A549 (cell line): ENCODE measurements at regions not wholly inside any gene's neighbourhood (a gene's known extent, or its start where the extent isn't known, plus 50 kb on each side); places are given as distances from the start of the nearest gene placed in this dataset.

ENCODE experiments used
- ATAC-seq, 2 experiments: fragments of 200-7000 bp in 1 of 2; fragments of >200 bp in 1 of 2; cut with Nextera tagmentation in 1 of 2; cut with Tn5 transposase in 1 of 2; 3 replicates each; pipeline versions ENCODE4 v1.8.0 to v1.9.1; 2018 to 2020; ENCODE audit warnings: mild to moderate bottlenecking in 1 of 2, moderate library complexity in 1 of 2
- CTCF ChIA-PET: fragments of 300-600 bp; sonication (Branson Sonifier 250); formaldehyde crosslinking; extraction: SDS; loops from one replicate; lab custom pipeline; 2021; ENCODE audit warnings: antibody characterized with exemption, inconsistent platforms; lab: Yijun Ruan, JAX
- POLR2A ChIA-PET: fragments of 350-600 bp; formaldehyde crosslinking; extraction: SDS; loops from one replicate; lab custom pipeline; 2021; ENCODE audit warnings: antibody characterized with exemption, inconsistent platforms; lab: Yijun Ruan, JAX
- DNase-seq, 2 experiments: peaks; one replicate each; pipeline versions ENCODE4 v3.0.0 to v3.0.0-alpha.2; 2011 to 2016; ENCODE audit warnings: low read depth in 1 of 2, low spot score in 1 of 2
- FAIRE-seq: peaks from 2 replicates; lab custom pipeline; 2011; peaks lifted over from hg19 to GRCh38; lab: Jason Lieb, UNC
- H3K27ac ChIP-seq, 2 experiments: fragments of >200 bp; sonication (Bioruptor Twin); formaldehyde crosslinking; 3 replicates each; pipeline ENCODE4 v1.5.1; 2016 to 2017
- H3K4me1 ChIP-seq: fragments of >200 bp; sonication (Bioruptor Twin); formaldehyde crosslinking; 3 replicates; pipeline ENCODE4 v1.6.1; 2016
- H3K4me2 ChIP-seq: fragments of >200 bp; sonication (Bioruptor Twin); formaldehyde crosslinking; 3 replicates; pipeline ENCODE4 v1.6.1; 2016
- H3K4me3 ChIP-seq: fragments of >200 bp; sonication (Bioruptor Twin); formaldehyde crosslinking; 3 replicates; pipeline ENCODE4 v1.5.1; 2016
- H3K9me3 ChIP-seq: fragments of >200 bp; sonication (Bioruptor Twin); formaldehyde crosslinking; 3 replicates; pipeline ENCODE4 v1.6.1; 2016
- BCL3 ChIP-seq: fragments of >200 bp; sonication (Bioruptor Twin); formaldehyde crosslinking; IDR thresholded peaks from 3 replicates; pipeline ENCODE4 v1.6.1; 2016
- EHMT2 ChIP-seq: fragments of 200-600 bp; sonication (generic); IDR thresholded peaks from 2 replicates; pipeline ENCODE4 v1.6.1; 2016; ENCODE audit warnings: antibody characterized with exemption, low read depth, mild to moderate bottlenecking, moderate library complexity
- FOSL2 ChIP-seq, 2 experiments: fragments of 450-650 bp in 1 of 2; fragments of >200 bp in 1 of 2; sonication (Bioruptor Twin) in 1 of 2; formaldehyde crosslinking; IDR thresholded peaks; 2 replicates each; pipeline versions ENCODE4 v1.5.0 to v1.6.1; 2016 to 2020; ENCODE audit warnings: mild to moderate bottlenecking in 1 of 2, moderate library complexity in 1 of 2
- FOXS1 ChIP-seq: fragments of 250-450 bp; sonication (Bioruptor Pico); IDR thresholded peaks from 2 replicates; pipeline ENCODE4 v1.5.0; 2020; ENCODE audit warnings: mild to moderate bottlenecking, moderate library complexity
- HES2 ChIP-seq: fragments of >200 bp; sonication (Bioruptor Twin); formaldehyde crosslinking; IDR thresholded peaks from 2 replicates; pipeline ENCODE4 v1.6.1; 2016
- HMGXB4 ChIP-seq: fragments of 250-450 bp; sonication (Bioruptor Pico); IDR thresholded peaks from 2 replicates; pipeline ENCODE4 v1.5.0; 2021; ENCODE audit warnings: mild to moderate bottlenecking, moderate library complexity, borderline replicate concordance
- HOXA7 ChIP-seq: fragments of 250-450 bp; sonication (Bioruptor Pico); IDR thresholded peaks from 2 replicates; pipeline ENCODE4 v1.5.0; 2020; ENCODE audit warnings: mild to moderate bottlenecking, moderate library complexity
- HOXB13 ChIP-seq: fragments of 250-450 bp; sonication (Bioruptor Pico); IDR thresholded peaks from 2 replicates; pipeline ENCODE4 v1.5.0; 2020; ENCODE audit warnings: low read depth, mild to moderate bottlenecking, moderate library complexity
- HOXB5 ChIP-seq: fragments of 250-450 bp; sonication (Bioruptor Pico); IDR thresholded peaks from 2 replicates; pipeline ENCODE4 v1.5.0; 2020; ENCODE audit warnings: mild to moderate bottlenecking, moderate library complexity
- MAFK ChIP-seq: fragments of 450-650 bp; IDR thresholded peaks from 2 replicates; pipeline ENCODE4 v1.6.1; 2014; ENCODE audit not compliant: partially characterized antibody
- MAX ChIP-seq: IDR thresholded peaks from 2 replicates; pipeline ENCODE4 v1.6.1; 2012
- NR3C1 ChIP-seq: fragments of >200 bp; sonication (Bioruptor Twin); formaldehyde crosslinking; IDR thresholded peaks from 3 replicates; pipeline ENCODE4 v1.6.1; 2017
- PHF8 ChIP-seq: fragments of 200-600 bp; sonication (generic); IDR thresholded peaks from 2 replicates; pipeline ENCODE4 v1.6.1; 2016; ENCODE audit warnings: low read depth, mild to moderate bottlenecking, antibody characterized with exemption, moderate library complexity, borderline replicate concordance
- RARB ChIP-seq: fragments of 250-450 bp; sonication (Bioruptor Pico); IDR thresholded peaks from 2 replicates; pipeline ENCODE4 v1.8.0; 2021; ENCODE audit warnings: mild to moderate bottlenecking, moderate library complexity
- REST ChIP-seq: fragments of 200-600 bp; sonication (generic); IDR thresholded peaks from 2 replicates; pipeline ENCODE4 v1.6.1; 2016; ENCODE audit warnings: antibody characterized with exemption, mild to moderate bottlenecking, moderate library complexity
- SREBF2 ChIP-seq: fragments of 450-650 bp; IDR thresholded peaks from 2 replicates; pipeline ENCODE4 v1.6.1; 2014; ENCODE audit warnings: mild to moderate bottlenecking, moderate library complexity
- USF2 ChIP-seq: fragments of 450-650 bp; IDR thresholded peaks from 2 replicates; pipeline ENCODE4 v1.6.1; 2014; ENCODE audit warnings: antibody characterized with exemption
- ZC3H11A ChIP-seq: fragments of 450-650 bp; IDR thresholded peaks from 2 replicates; pipeline ENCODE4 v1.6.1; 2014; ENCODE audit warnings: antibody characterized with exemption, mild to moderate bottlenecking
- ZFP36 ChIP-seq: fragments of 450-650 bp; IDR thresholded peaks from 2 replicates; pipeline ENCODE4 v1.6.1; 2014; ENCODE audit warnings: borderline replicate concordance; ENCODE audit not compliant: partially characterized antibody
- ZSCAN20 ChIP-seq: fragments of 250-450 bp; sonication (Bioruptor Pico); IDR thresholded peaks from 2 replicates; pipeline ENCODE4 v1.8.0; 2022; ENCODE audit warnings: mild to moderate bottlenecking, moderate library complexity
- WGBS: methylation state at CpG from one replicate; pipeline ENCODE4 v1.1.6; 2017; ENCODE audit errors: missing lambda C conversion rate; 5-methylcytosine and 5-hydroxymethylcytosine counted together

- TF ChIP-seq HOXB5 (CRISPR knock-in tag) = no peak
- no peak for TF ChIP-seq HES2
These were observed 216.1 kb downstream of the NPHP4 start (continued) for GRCh38 chr1:5776035-5776550.

- Histone ChIP-seq H3K4me2 (no peak overlapping the region), H3K4me3 (no peak overlapping the region), H3K4me1 (no peaks in the 10 kb centered on the region), H3K9me3 (no peaks in the 10 kb centered on the region), H3K27ac (no peak overlapping the region)
- no peak for DNase-seq
- ATAC-seq = no peak
- no peak for FAIRE-seq
- ChIA-PET CTCF (interaction anchor here (1.4 kb wide), 1 partner anchor 28 kb away, joined by 3 read pairs; no protein-coding TSS in a partner anchor), POLR2A (no interaction called here)
- TF ChIP-seq HOXB13 (no peak), REST (no peak), ZSCAN20 (CRISPR knock-in tag) (no peak), RARB (CRISPR knock-in tag) (no peak)
- WGBS = 63% methylated on average over 6 of the region's 6 CpGs
These were observed 218.2 kb downstream of the NPHP4 start for GRCh38 chr1:5774019-5774418.

GRCh38 chr1:5771788-5772187 is 220.4 kb downstream of the NPHP4 start:
- CTCF ChIA-PET = no interaction called here
- POLR2A ChIA-PET = no interaction called here
- Histone ChIP-seq H3K4me3 (no peak overlapping the region), H3K4me1 (no peaks in the 10 kb centered on the region), H3K9me3 (no peaks in the 10 kb centered on the region), H3K27ac (no peak overlapping the region), H3K4me2 (no peak overlapping the region)
- FAIRE-seq = no peak
- no peak for TF ChIP-seq ZC3H11A
- no peak for TF ChIP-seq PHF8
- TF ChIP-seq SREBF2 = no peak
- ATAC-seq = no peak
- DNase-seq = no peak
- WGBS = 35% methylated on average over 2 of the region's 2 CpGs

- ChIA-PET POLR2A (no interaction called here), CTCF (interaction anchor here (0.6 kb wide), 1 partner anchor 17 kb away, joined by 3 read pairs; no protein-coding TSS in a partner anchor)
- FAIRE-seq (no peak), ATAC-seq (no peak), DNase-seq (no peak)
- TF ChIP-seq USF2 = no peak
- no peak for TF ChIP-seq FOXS1 (CRISPR knock-in tag)
- no peak for TF ChIP-seq ZC3H11A
- TF ChIP-seq ZSCAN20 (CRISPR knock-in tag) = no peak
- no peak for TF ChIP-seq HMGXB4 (CRISPR knock-in tag)
- TF ChIP-seq HOXB13 = no peak
- TF ChIP-seq NR3C1 = no peak
- TF ChIP-seq FOSL2 (IDR thresholded peaks at IDR 0.05) = no peak
- no peak for TF ChIP-seq FOSL2 (CRISPR knock-in tag; IDR thresholded peaks at IDR 0.05)
- TF ChIP-seq ZFP36 = no peak
- no peak for TF ChIP-seq MAX
- TF ChIP-seq HOXA7 (CRISPR knock-in tag) = no peak
- no peak for TF ChIP-seq MAFK
- no peak for TF ChIP-seq BCL3
- TF ChIP-seq EHMT2 = no peak
- no peaks in the 10 kb centered on the region for H3K4me1 ChIP-seq
- no peaks in the 10 kb centered on the region for H3K9me3 ChIP-seq
- H3K4me3 ChIP-seq = no peak overlapping the region
- H3K4me2 ChIP-seq = no peak overlapping the region
- WGBS = 15% methylated on average over 12 of the region's 23 CpGs
- H3K27ac ChIP-seq = no peak overlapping the region
These were observed 221.1 kb downstream of the NPHP4 start for GRCh38 chr1:5770981-5771765.
